ENCODE measurements at regions not wholly inside any gene's neighbourhood (a gene's known extent, or its start where the extent isn't known, plus 50 kb on each side); places are given as distances from the start of the nearest gene placed in this dataset.
"Not testable (repeated sequence)": the region's sequence is repeated elsewhere in the genome, so short reads cannot be mapped to it uniquely, and the experiment has no call there.

DNA sequence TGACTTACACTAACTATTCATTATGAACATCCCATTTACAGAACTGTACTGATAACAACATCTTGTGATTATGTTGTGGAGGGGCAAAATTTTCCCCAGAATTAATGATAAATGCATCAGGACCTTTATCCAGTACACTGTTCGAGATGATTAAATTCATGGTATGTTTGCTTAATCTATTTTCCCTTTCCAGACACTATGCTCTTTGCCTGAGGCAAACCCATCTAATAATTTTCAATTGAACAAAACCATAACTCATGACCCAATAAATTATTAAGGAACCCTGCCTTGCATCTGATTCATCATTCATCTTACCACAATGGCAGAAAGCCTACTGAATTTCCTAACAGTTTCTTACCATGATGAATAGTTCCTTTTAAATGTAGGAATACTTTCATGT is 385.0 kb downstream of the DSEL start:
- DNase-seq, result no peak

DNA sequence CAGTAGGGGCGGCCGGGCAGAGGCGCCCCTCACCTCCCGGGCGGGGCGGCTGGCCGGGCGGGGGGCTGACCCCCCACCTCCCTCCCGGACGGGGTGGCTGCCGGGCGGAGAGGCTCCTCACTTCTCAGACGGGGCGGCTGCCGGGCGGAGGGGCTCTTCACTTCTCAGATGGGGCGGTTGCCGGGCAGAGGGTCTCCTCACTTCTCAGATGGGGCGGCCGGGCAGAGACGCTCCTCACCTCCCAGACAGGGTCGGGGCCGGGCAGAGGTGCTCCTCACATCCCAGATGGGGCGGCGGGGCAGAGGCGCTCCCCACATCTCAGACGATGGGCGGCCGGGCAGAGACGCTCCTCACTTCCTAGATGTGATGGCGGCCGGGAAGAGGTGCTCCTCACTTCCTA is 389.8 kb downstream of the DSEL start:
- not testable (repeated sequence) for DNase-seq

DNA sequence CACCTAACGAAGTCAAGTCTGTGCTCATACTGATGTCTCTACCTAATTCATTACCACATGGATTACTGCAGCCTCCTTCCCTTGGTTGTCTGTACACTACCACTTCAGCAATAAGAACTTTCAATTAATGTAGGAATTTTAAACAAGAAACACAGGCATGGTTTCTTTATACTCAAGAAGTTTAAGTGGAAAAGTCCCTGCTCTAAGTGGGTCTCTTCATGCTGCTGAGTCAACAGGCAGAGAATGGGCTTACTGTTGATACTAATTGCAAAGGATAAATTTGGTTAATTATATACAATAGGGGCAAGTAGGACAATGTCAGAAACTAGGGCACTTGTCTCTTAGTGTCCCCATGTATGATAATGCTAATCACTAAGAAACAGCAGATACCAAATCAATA is 392.6 kb downstream of the DSEL start:
- no peak for DNase-seq

DNA sequence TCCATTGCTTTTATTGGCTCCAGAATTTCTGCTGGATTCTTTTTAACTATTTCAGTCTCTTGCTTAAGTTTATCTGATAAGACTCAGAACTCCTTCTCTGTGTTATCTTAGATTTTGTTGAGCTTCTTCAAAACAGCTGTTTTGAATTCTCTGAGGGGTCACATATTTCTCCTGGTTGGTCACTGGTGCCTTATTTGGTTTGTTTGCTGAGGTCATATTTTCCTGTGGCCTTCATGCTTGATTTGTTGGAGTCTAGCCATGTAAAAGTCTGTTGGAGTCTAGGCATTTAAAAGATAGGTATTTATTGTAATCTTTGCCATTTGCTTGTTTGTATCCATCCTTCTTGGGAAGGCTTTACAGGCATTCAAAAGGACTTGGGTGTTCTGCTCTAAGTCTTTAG is 398.7 kb downstream of the DSEL start:
- DNase-seq, result no peak

DNA sequence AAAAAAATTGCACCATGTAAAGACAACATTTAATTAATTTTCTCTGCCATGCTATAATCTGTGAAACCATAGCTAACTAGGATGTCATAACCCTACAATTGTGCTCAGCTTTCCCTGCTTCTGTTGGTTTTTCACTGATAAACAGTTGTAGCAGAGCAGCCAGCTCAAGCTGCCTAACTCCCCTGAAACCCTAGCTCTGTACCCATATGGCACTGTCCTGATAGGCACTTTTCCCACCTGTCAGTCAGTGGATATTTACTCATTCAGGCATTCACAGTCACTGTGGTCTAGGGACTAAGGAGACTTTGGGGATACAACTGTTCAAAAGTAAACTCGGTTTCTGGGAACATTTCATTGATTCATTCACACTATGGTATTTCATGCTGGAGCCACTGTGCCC is 407.0 kb downstream of the DSEL start:
- DNase-seq, result no peak

DNA sequence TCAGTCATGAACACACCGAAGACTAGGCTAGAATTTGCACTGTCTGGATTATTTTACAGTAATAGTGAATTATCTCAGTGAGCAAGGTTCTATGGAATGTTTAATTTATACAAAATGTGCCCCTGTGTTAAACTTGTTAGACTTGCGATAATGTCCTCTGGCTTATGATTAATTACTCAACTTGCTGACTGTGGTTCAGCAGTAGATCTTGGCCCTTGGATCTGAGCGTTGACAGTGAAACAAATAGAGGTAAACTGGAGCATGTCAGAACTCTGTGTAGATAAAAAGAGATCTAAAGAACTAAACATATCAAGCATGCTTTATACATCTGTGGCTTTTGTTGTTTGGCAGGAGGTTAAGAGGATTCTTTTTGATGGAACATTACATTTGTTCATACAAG is 407.6 kb downstream of the DSEL start:
- no peak for DNase-seq

DNA sequence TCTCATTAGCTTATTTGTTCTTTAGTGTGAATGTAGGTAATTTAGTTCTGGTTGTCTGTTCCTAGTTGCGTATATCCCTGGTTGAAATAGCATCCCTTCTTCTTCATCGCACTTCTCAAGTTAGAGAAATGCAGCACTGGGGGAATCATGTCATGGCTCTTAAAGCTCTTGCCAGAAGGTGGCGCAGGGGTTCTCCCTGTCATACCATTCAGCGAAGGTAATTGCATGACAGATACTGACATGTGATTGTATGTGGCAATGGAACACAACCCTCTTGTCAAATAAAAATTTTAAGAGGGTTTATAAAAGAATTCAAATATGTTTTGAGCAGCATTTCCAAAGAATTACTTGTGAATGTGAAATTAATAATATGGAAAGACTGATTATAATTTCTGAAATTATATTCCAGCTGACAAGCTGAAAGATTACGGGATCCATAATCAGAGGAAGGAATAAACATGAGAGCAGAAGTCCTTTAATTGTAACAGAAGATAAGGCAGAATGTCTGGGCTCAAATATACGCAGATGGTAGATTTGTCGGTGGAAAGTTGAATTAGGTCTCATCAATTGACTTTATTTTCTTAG is 411.7 kb downstream of the DSEL start:
- no peak for DNase-seq

DNA sequence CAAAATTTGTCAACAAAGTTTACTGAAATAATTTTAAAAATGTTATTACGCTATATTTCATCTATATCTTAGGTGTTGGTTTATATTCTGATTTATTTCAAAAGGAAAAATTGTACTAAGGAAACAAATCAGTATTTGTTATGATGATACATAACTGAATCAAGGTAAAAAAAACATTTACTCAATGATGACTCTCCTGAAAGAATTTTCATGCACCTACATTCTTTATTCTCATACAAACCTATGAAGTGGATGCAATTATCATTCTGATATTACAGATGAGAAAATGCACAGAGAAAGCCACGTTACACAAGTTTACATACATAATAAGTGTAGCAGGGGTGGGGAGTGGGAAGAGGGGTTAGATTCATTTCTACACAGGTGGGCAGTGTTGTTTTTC is 422.4 kb downstream of the DSEL start:
- DNase-seq, result no peak

DNA sequence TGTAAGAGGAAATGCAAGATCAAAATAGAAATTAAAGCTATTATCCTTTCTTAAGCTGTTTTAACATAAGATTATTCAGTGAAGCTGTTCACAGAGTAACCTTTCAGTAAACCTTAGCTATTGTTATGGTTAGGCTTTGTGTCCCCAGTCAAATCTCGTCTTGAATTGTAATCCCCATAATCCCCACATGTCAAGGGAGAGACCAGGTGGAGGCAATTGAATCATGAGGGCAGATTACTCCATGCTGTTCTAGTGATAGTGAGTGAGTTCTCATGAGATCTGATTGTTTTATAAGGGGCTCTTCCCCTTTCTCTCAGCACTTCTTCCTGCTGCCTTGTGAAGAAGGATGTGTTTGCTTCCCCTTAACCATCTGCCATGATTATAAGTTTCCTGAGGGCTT is 424.4 kb downstream of the DSEL start:
- no peak for DNase-seq

DNA sequence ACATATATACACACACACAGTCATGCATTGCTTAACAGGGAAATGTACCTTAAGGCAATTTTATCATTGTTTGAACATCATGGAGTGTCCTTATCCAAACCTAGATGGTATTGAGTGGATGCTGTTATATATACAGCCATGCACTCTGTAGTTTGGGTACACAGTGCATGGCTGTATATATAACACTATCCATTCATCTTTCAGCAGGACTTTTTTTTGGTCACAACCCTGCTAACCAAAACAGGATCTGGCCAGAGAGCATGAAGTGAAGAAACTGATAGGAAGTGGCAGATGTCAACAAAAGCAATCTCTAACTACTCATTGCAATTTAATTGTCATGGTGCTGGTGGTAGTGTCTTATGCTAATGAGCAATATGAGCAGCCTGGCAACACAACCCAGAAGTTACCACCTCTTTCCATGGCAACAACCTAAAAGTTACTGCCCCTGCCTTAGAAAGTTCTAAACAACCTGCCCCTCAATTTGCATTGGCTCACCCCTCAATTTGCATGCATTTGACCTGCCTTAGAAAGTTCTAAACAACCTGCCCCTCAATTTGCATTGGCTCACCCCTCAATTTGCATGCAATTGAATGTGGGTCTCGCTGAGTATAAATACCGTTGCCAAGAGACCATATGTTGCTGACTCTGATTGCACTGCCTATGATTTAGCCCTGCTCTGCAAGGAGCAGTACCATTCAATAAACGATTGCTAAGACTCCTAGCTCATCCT is 434.9 kb downstream of the DSEL start:
- no peak for DNase-seq

DNA sequence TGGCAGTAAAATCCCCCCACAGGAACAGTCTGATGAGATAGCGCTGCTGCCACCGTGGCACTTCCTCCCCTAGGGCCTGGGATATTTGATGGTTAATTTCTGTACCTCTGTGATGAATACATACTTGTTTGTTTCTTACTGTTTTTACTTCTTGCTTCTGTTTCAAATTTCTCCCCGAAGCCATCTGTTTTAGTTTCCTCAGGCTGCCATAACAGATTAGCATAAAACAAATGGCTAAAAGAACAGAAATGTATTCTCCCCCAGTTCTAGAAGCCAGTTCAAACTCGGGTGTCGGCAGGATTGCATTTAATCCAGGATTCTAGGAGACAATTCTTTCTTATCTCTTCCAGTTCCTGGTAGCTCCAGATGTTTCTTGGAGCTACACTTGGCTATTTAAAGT is 435.9 kb downstream of the DSEL start:
- no peak for DNase-seq

DNA sequence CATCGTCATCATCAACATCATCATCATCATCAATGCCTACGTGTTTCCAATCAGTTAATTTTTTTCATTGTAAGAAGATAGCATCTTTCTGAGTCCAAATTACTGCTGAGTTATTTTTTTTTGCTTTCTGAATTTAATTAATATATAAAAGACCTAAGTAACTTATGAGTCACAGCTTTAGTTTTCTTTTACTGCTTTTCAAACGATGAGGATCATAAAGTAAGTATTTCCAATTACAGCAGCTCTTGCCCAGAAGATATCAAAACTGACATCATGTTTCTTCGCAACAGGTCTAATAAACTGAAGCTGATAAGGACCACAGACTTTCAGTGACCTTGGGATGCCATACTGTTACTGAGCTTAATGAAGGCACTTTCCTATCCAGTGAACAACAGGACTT is 442.2 kb downstream of the DSEL start:
- DNase-seq, result no peak

DNA sequence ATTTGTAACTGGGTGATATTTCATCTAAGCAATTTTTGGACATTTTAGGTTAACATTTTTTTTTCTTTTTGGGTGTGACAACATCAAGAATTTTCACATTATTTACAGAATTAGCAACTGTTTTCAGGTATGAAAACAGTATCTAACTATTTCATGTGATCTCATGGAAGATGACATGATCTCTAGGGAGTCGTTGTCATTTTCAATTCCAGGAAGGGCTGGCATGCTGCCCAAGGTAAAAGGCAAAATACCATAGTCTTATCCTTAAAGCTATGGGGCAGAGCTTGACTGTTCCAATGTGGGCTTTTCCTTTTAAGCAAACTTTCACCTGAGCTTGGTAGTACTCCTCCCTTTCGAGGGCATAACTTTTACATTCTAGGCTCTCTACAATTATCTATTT is 443.7 kb downstream of the DSEL start:
- no peak for DNase-seq

DNA sequence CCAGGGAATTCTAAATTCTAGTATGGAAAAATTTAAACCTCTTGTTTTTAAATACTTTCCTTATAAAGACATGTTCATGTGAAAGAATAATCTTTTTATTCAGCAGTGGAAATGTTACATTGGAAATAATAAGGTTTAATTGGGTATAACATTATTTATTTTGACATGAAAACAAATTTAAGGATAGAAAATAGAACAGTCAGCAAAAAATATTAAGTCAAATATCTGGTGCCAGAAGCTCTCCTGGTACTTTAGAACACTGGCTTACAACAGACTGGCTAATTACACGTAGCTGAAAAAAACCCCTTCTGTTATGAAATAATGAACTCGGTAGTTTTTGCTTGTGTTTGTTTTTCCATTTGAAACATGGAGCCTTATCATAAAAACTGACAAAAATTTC is 447.9 kb downstream of the DSEL start:
- DNase-seq, result no peak

DNA sequence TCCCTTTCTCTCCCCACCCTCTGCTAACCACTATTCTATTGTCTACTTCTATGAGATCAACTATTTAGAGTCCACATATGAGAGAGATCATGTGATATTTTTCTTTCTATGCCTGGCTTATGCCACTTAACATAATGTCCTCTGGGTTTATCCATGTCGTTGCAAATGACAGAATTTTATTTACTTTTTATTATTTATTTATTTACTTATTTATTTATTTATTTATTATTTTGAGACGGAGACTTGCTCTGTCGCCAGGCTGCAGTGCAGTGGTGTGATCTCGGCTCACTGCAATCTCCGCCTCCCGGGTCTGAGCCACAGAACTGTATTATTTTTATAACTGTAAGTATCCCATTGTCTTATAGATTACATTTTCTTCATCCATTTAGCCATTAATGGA is 443.4 kb upstream of the CDH19 start:
- no peak for DNase-seq

DNA sequence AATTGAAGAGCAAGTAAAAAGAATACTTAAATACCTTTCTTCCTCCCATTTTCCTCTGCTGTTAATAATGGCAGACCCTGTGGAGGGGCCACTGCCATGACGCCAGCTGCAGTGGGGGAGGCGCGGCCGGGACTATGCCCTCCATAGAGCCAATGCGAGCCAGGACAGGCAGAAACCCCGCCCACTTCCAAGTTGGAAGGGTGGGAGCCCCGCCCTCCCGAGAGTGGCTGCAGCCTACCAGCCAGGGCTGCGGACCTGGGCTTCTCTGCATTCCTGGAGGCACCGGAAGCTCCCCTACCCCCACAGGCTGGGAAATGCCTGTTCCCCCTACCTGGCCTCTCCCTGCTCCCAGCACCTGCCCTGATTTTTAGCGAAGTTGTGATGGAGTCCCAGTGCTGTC is 439.4 kb upstream of the CDH19 start:
- no peak for DNase-seq

DNA sequence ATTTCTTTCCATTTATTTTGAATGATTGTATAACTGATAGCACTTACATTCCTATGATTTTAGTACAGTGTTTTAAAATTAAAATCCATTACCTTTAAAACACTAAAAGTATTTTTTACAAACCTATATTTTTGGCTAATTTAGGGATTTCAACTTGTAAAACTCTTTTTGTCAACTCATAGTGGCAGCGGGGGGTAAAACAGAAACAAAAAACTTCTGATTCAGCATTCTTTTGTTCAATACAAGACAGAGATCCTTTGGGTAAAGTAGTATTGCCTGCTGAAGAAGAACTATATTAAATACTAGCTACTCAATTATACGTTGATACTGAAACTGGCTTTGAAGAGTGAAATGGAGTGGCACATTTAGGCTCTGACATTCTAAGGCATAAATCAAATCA is 437.4 kb upstream of the CDH19 start:
- no peak for DNase-seq

DNA sequence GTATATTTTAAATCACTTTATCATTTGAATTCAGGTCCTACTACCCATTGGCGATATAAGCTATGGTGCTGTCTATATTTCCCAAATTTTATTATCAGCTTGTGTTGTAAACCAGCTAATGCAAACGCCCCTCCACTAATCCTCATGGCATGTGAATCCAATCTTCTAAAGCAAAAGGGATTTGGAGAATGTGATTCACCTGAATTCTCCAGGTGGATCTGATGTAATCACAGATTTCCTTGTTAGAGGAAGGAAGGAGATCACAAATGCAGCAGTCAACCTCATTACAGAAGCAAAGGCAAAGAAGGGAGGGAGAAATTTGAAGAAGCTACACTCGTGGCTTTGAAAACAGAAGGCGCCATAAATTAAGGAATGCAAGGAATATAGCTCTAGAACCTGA is 431.1 kb upstream of the CDH19 start:
- DNase-seq, result no peak

DNA sequence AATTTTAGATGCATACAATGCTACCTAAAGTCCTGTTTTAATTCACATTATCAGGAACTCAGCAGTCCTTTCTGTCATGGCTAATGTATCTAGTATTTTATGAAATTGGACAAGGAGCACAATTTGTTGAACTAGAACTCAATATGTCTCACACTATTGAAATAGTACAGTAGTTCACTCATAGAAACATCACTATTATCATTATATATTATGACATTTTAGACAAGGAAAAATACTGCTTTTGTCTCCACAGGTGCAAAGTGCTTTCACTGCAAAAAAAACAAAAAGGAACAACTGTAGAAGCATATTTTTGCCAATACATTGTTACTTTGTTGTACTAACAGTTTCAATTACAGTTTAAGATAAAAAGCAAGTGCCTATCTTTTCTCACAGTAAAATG is 419.2 kb upstream of the CDH19 start:
- no peak for DNase-seq

DNA sequence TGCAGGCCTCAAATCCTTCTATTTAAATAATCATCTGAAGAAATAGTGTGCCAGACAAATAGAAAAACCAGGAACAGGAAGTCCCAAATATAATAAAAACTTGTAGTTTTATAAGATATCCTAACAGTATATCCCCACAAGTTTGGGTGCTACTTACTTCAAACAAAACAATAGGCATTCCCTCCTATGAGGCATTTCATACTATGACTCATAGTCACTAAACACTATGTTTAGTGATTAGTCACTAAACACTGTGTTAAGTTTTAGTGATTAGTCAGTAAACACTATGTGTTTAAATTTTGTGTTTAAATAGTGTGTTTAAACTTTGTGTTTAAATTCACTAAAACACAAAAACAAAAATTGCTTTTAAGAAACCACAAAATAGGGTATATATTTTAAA is 407.0 kb upstream of the CDH19 start:
- DNase-seq, result no peak

DNA sequence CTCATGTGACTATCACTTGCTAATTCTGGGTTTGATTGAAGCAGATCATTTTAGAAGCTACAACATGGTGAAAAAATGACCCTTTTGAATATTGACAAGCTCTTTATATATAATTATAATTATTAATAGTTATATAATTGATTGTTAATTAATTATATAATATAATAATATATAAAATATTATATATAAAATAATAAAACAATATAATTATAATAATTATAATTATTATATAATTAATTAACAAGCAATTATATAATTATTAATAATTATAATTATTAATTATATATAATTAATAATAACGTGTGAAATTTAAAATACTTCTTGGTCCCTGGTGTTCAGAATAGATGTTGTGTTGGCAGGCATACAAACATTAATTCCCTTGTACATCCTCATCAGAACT is 404.1 kb upstream of the CDH19 start:
- DNase-seq, result no peak

DNA sequence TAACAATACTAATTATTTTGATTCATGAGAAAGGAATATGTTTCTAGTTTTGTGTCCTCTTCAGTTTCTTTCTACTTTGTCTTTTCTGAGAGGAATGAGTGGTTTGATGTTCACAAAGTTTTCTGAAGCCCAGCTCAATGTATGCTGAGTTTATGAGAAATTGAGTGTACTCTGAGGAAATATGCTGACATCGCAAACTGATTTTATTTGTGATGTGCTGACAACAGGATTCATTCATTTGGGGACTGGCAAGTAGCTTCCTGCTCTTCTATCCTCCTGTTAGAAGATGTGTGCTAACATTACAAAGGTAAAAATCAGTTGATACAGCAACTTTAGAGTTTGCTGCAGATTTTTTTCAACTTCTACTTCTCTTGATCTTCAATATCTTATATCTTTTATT is 403.2 kb upstream of the CDH19 start:
- no peak for DNase-seq

DNA sequence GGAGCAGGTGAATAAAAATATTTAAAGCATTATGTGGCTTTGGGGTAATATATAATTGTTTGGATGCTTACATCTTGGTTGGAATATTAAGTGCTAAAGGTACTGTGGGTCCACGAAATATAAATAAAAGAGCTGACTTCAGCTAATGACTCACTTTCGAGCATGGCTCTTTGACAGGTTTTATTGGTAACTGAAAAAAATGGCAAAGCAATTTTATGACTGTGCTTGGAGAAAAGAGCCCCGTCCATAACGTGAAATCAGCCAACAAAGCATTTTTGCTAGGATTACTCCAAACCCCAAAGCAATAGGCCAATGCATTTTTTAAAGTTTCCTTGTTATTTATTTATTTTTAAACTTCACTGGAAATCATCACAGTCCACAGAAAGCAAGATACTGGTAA is 397.2 kb upstream of the CDH19 start:
- DNase-seq, result no peak

DNA sequence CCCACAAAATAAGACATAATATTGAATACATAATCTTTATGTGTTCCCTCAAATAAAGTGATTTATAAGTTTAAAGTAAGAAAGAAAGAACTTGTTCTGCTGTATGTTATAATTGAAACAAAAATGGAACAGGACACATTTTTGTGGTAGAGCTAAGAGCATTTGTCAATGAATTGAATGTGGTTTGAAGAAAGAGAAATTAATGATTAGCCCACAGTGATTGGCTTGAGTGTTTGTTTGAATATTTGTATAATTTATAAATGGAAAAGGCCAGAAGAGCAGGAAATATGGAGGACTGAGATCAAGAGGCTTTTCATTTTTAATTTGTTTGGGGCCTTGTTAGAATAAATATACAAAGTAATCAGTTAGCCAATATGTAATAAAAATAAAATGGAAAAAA is 395.1 kb upstream of the CDH19 start:
- DNase-seq, result no peak

DNA sequence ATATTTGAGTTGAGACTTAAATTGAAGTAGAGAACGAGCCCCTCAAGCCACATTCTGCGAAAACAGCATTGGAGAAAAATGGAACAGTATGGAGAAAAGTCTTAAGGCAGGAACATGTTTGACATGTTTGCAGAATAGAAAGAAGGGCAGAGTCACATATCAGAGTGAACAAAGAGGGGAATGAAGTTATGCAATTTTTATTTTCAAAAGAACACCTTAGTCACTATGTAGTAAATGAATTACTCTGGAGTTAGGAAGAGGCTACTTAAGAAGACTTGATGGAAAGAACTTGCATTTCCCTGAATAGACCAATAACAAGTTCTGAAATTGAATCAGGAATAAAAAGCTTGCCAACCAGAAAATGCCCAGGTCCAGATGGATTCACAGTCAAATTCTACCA is 391.4 kb upstream of the CDH19 start:
- DNase-seq, result no peak
